WTC11 (cell line): ENCODE measurements at regions not wholly inside any gene's neighbourhood (a gene's known extent, or its start where the extent isn't known, plus 50 kb on each side); places are given as distances from the start of the nearest gene placed in this dataset.

Experiments
- ATAC-seq: fragments of 200-7000 bp; cut with Tn5 transposase; 2 replicates; pipeline ENCODE4 v1.10.0; 2021; ENCODE audit warnings: mild to moderate bottlenecking, moderate library complexity
- CTCF ChIA-PET: fragments of 300-600 bp; sonication (Branson Sonifier 250); formaldehyde crosslinking; loops from one replicate; lab custom pipeline; 2021; ENCODE audit warnings: antibody characterized with exemption; lab: Charles Lee
- POLR2A ChIA-PET: fragments of 350-600 bp; sonication (Branson Sonifier 250); formaldehyde crosslinking; loops from one replicate; lab custom pipeline; 2021; ENCODE audit warnings: antibody characterized with exemption; lab: Charles Lee
- DNase-seq: peaks from one replicate; pipeline ENCODE4 v3.0.0; 2021; ENCODE audit warnings: low spot score
- H3K27ac Mint-ChIP-seq: 2 replicates; pipeline ENCODE4 v1.8.0; 2021; ENCODE audit warnings: mixed read lengths
- H3K27me3 Mint-ChIP-seq: 2 replicates; pipeline ENCODE4 v1.8.0; 2021; ENCODE audit warnings: low read depth, mild to moderate bottlenecking, moderate library complexity, mixed read lengths
- H3K36me3 Mint-ChIP-seq: 2 replicates; pipeline ENCODE4 v1.8.0; 2021; ENCODE audit warnings: mixed read lengths
- H3K4me1 Mint-ChIP-seq: 2 replicates; pipeline ENCODE4 v1.8.0; 2022; ENCODE audit warnings: mixed read lengths
- H3K4me3 Mint-ChIP-seq: 2 replicates; pipeline ENCODE4 v1.8.0; 2021; ENCODE audit warnings: mild to moderate bottlenecking, moderate library complexity, mixed read lengths
- H3K9me3 Mint-ChIP-seq: 2 replicates; pipeline ENCODE4 v1.8.0; 2021; ENCODE audit warnings: mixed read lengths
- AFF4 ChIP-seq: sonication (generic); formaldehyde crosslinking; IDR thresholded peaks from 2 replicates; pipeline ENCODE4 v1.8.1; 2023; ENCODE audit warnings: mild to moderate bottlenecking, missing genetic modification reagents, borderline replicate concordance
- CBFB ChIP-seq: sonication (generic); formaldehyde crosslinking; IDR thresholded peaks from 2 replicates; pipeline ENCODE4 v1.8.1; 2022; ENCODE audit warnings: mild to moderate bottlenecking, low read depth, missing genetic modification reagents
- CDX4 ChIP-seq: fragments of 250-450 bp; sonication (Bioruptor Pico); IDR thresholded peaks from 2 replicates; pipeline ENCODE4 v1.9.0; 2021; ENCODE audit warnings: moderate library complexity, mild to moderate bottlenecking, inconsistent platforms, borderline replicate concordance
- EMX1 ChIP-seq: fragments of 250-450 bp; sonication (Bioruptor Pico); IDR thresholded peaks from 2 replicates; pipeline ENCODE4 v1.8.0; 2021; ENCODE audit warnings: mild to moderate bottlenecking
- FOXJ3 ChIP-seq: sonication (generic); formaldehyde crosslinking; IDR thresholded peaks from 2 replicates; pipeline ENCODE4 v1.9.0; 2021; ENCODE audit warnings: missing genetic modification reagents, mild to moderate bottlenecking, borderline replicate concordance
- FOXP1 ChIP-seq: sonication (generic); formaldehyde crosslinking; IDR thresholded peaks from 2 replicates; pipeline ENCODE4 v1.8.0; 2022; ENCODE audit warnings: missing genetic modification reagents, mild to moderate bottlenecking, moderate library complexity, borderline replicate concordance
- HMGA2 ChIP-seq: fragments of 250-450 bp; sonication (Bioruptor Pico); IDR thresholded peaks from 2 replicates; pipeline ENCODE4 v1.4.0; 2021; ENCODE audit warnings: mild to moderate bottlenecking, moderate library complexity
- HMGXB4 ChIP-seq: sonication (generic); formaldehyde crosslinking; IDR thresholded peaks from 2 replicates; pipeline ENCODE4 v1.8.1; 2023; ENCODE audit warnings: mild to moderate bottlenecking, moderate library complexity, missing genetic modification reagents
- KAT7 ChIP-seq: sonication (generic); formaldehyde crosslinking; IDR thresholded peaks from 2 replicates; pipeline ENCODE4 v1.8.1; 2023; ENCODE audit warnings: missing genetic modification reagents, mild to moderate bottlenecking, borderline replicate concordance
- MYBL2 ChIP-seq: sonication (generic); formaldehyde crosslinking; IDR thresholded peaks from 2 replicates; pipeline ENCODE4 v1.8.1; 2023; ENCODE audit warnings: mild to moderate bottlenecking, moderate library complexity, missing genetic modification reagents
- NFE2L1 ChIP-seq: sonication (generic); formaldehyde crosslinking; IDR thresholded peaks from 2 replicates; pipeline ENCODE4 v1.8.1; 2023; ENCODE audit warnings: missing genetic modification reagents
- NR1H2 ChIP-seq: sonication (generic); formaldehyde crosslinking; IDR thresholded peaks from 2 replicates; pipeline ENCODE4 v1.9.0; 2021; ENCODE audit warnings: mild to moderate bottlenecking, moderate library complexity, missing genetic modification reagents
- NR2C2 ChIP-seq: sonication (generic); formaldehyde crosslinking; IDR thresholded peaks from 2 replicates; pipeline ENCODE4 v1.8.0; 2022; ENCODE audit warnings: mild to moderate bottlenecking, missing genetic modification reagents
- PRDM15 ChIP-seq: sonication (generic); formaldehyde crosslinking; IDR thresholded peaks from 2 replicates; pipeline ENCODE4 v1.8.0; 2022; ENCODE audit warnings: missing genetic modification reagents
- PREB ChIP-seq: sonication (generic); formaldehyde crosslinking; IDR thresholded peaks from 2 replicates; pipeline ENCODE4 v1.8.1; 2022; ENCODE audit warnings: mild to moderate bottlenecking, missing genetic modification reagents, moderate library complexity, borderline replicate concordance
- SMAD4 ChIP-seq: sonication (generic); formaldehyde crosslinking; IDR thresholded peaks from 2 replicates; pipeline ENCODE4 v1.8.0; 2022; ENCODE audit warnings: mild to moderate bottlenecking, missing genetic modification reagents
- SOX15 ChIP-seq: fragments of 250-450 bp; sonication (Bioruptor Pico); IDR thresholded peaks from 2 replicates; pipeline ENCODE4 v1.9.0; 2021; ENCODE audit warnings: mild to moderate bottlenecking
- SP1 ChIP-seq: sonication (generic); formaldehyde crosslinking; conservative IDR thresholded peaks from 2 replicates; pipeline ENCODE4 v1.8.1; 2022; ENCODE audit warnings: missing genetic modification reagents
- STAT6 ChIP-seq: sonication (generic); formaldehyde crosslinking; conservative IDR thresholded peaks from 2 replicates; pipeline ENCODE4 v1.8.1; 2023; ENCODE audit warnings: mild to moderate bottlenecking, low read depth, missing genetic modification reagents, moderate library complexity

- TF ChIP-seq MYBL2 (CRISPR knock-in tag) = no peak
- TF ChIP-seq, all 79 proteins: peak for 0
Observed at GRCh38 chr5:29247346-29248028, 1946.0 kb upstream of the CDH6 start (continued).

- no peak for TF ChIP-seq NFE2L1 (CRISPR knock-in tag)
- no peak for TF ChIP-seq CDX4
- no peak for TF ChIP-seq KAT7 (CRISPR knock-in tag)
- no peak for TF ChIP-seq SMAD4
- no peak for TF ChIP-seq CBFB (CRISPR knock-in tag)
- TF ChIP-seq FOXJ3 (CRISPR knock-in tag) = no peak
- TF ChIP-seq PREB (CRISPR knock-in tag) = no peak
- no peak for TF ChIP-seq MYBL2 (CRISPR knock-in tag)
- TF ChIP-seq SP1 = no peak
- no peak for TF ChIP-seq HMGXB4
- TF ChIP-seq STAT6 = no peak
- TF ChIP-seq NR1H2 (CRISPR knock-in tag) = no peak
- no peak for TF ChIP-seq SOX15 (CRISPR knock-in tag)
- Mint-ChIP-seq H3K4me3 (no peak overlapping the region), H3K36me3 (peaks cover 13% of the 10 kb centered on the region), H3K9me3 (peaks cover 26% of the 10 kb centered on the region), H3K4me1 (peaks cover 42% of the 10 kb centered on the region), H3K27me3 (no peaks in the 10 kb centered on the region), H3K27ac (no peak overlapping the region)
- CTCF ChIA-PET = no interaction called here
- ATAC-seq (no peak), DNase-seq (no peak)
- POLR2A ChIA-PET = no interaction called here
Observed at GRCh38 chr5:29240379-29240778, 1953.1 kb upstream of the CDH6 start.

- ChIA-PET POLR2A (no interaction called here), CTCF (interaction anchor here (0.7 kb wide), 1 partner anchor 10 kb away, joined by 4 read pairs; no protein-coding TSS in a partner anchor)
- TF ChIP-seq FOXP1 (CRISPR knock-in tag) (no peak), HMGA2 (no peak), SOX15 (CRISPR knock-in tag) (no peak), EMX1 (no peak), PRDM15 (no peak), CDX4 (no peak), NR2C2 (no peak), AFF4 (no peak)
- Mint-ChIP-seq H3K27ac (no peak overlapping the region), H3K9me3 (peaks cover 31% of the 10 kb centered on the region), H3K4me3 (no peak overlapping the region), H3K36me3 (peaks cover 13% of the 10 kb centered on the region), H3K27me3 (no peaks in the 10 kb centered on the region), H3K4me1 (peaks cover 42% of the 10 kb centered on the region)
- ATAC-seq (no peak), DNase-seq (no peak)
Observed at GRCh38 chr5:29239606-29240005, 1953.9 kb upstream of the CDH6 start.
